ENCODE measurements at regions not wholly inside any gene's neighbourhood (a gene's known extent, or its start where the extent isn't known, plus 50 kb on each side); places are given as distances from the start of the nearest gene placed in this dataset.

DNA sequence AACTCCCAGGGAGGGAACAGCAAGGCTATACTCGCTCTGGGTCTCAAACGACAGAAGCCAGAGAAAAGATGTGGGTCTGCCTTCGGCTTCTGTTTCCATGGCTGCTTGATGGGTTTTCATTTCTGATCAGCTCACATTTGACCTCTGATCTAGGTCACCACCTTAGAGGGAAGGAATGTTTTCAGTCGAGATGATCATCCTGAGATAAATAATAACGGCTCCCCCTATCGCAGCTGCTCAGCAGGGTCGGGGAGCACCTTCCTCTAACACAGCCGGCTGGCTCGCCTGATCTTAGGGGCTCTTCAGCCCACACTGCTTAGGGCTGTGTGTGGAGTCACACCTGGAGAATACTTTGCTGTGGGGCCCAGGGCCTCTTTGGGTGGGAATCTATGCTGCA is 53.1 kb upstream of the ZNF648 start:
- TF ChIP-seq ERF (CRISPR knock-in tag; IDR thresholded peaks at IDR 0.05) (no peak), NFYB (CRISPR knock-in tag; IDR thresholded peaks at IDR 0.05) (no peak), MAX (IDR thresholded peaks at IDR 0.05) (no peak), BCL6 (CRISPR knock-in tag; IDR thresholded peaks at IDR 0.05) (no peak), ZNF775 (CRISPR knock-in tag; IDR thresholded peaks at IDR 0.05; ENCODE audit: borderline replicate concordance) (no peak), ZNF24 (IDR thresholded peaks at IDR 0.05) (no peak)
